IMR-90 (cell line): ENCODE measurements at regions not wholly inside any gene's neighbourhood (a gene's known extent, or its start where the extent isn't known, plus 50 kb on each side); places are given as distances from the start of the nearest gene placed in this dataset.
"Not testable (repeated sequence)": the region's sequence is repeated elsewhere in the genome, so short reads cannot be mapped to it uniquely, and the experiment has no call there.

Source experiments
- ATAC-seq: fragments of 200-7000 bp; cut with Tn5 transposase; 2 replicates; pipeline ENCODE4 v1.9.1; 2020; ENCODE audit warnings: low read depth, mild to moderate bottlenecking, moderate library complexity
- BruUV-seq: library from RNA; stranded (reverse); fragments of 400-500 nt; replicated peaks from 2 replicates; lab custom pipeline; 2021; lab: Mats Ljungman, UMichigan
- CTCF ChIA-PET: fragments of 300-600 bp; formaldehyde crosslinking; extraction: SDS; loops from one replicate; lab custom pipeline; 2021; ENCODE audit warnings: antibody characterized with exemption; lab: Yijun Ruan, JAX
- POLR2A ChIA-PET: fragments of 300-600 bp; sonication (Branson Sonifier 250); formaldehyde crosslinking; loops from one replicate; lab custom pipeline; 2022; ENCODE audit warnings: antibody characterized with exemption; ENCODE audit not compliant: unreplicated experiment; lab: Charles Lee
- DNase-seq: peaks from one replicate; pipeline ENCODE4 v3.0.0; 2013
- H2AFZ ChIP-seq: replicated peaks from 2 replicates; pipeline ENCODE3; 2013; ENCODE audit warnings: low read length, mild to moderate bottlenecking; ENCODE audit not compliant: poor library complexity
- H2AK5ac ChIP-seq: 2 replicates; pipeline ENCODE4 v1.6.1; 2013; ENCODE audit warnings: low read depth, low read length, inconsistent platforms
- H2AK9ac ChIP-seq: replicated peaks from 2 replicates; pipeline ENCODE3; 2013; ENCODE audit warnings: mild to moderate bottlenecking, low read depth, low read length, moderate library complexity; ENCODE audit not compliant: poor library complexity
- H2BK120ac ChIP-seq: 2 replicates; pipeline ENCODE4 v1.6.1; 2013; ENCODE audit warnings: low read depth, low read length, inconsistent platforms
- H2BK15ac ChIP-seq: 3 replicates; pipeline ENCODE4 v1.6.1; 2013; ENCODE audit warnings: low read depth, low read length, inconsistent platforms
- H2BK20ac ChIP-seq: 2 replicates; pipeline ENCODE4 v1.6.1; 2013; ENCODE audit warnings: low read depth, mild to moderate bottlenecking, inconsistent platforms, low read length, moderate library complexity
- H2BK5ac ChIP-seq: 2 replicates; pipeline ENCODE4 v1.6.1; 2013; ENCODE audit warnings: mild to moderate bottlenecking, low read depth, low read length, inconsistent platforms; ENCODE audit not compliant: poor library complexity, severe bottlenecking
- H3K14ac ChIP-seq: replicated peaks from 2 replicates; pipeline ENCODE4 v1.6.1; 2013; ENCODE audit warnings: low read depth, low read length, inconsistent platforms
- H3K18ac ChIP-seq: 2 replicates; pipeline ENCODE4 v1.6.1; 2013; ENCODE audit warnings: low read depth, low read length, control low read depth
- H3K23ac ChIP-seq: 2 replicates; pipeline ENCODE4 v1.6.1; 2013; ENCODE audit warnings: low read depth, low read length, inconsistent platforms
- H3K27ac ChIP-seq: 2 replicates; pipeline ENCODE4 v1.5.1; 2013; ENCODE audit warnings: mild to moderate bottlenecking, control low read depth, low read length; ENCODE audit not compliant: insufficient read depth
- H3K27me3 ChIP-seq: 2 replicates; pipeline ENCODE4 v1.6.1; 2013; ENCODE audit warnings: low read length; ENCODE audit not compliant: control insufficient read depth, insufficient read depth
- H3K36me3 ChIP-seq: 2 replicates; pipeline ENCODE4 v1.6.1; 2013; ENCODE audit warnings: low read length, mixed read lengths; ENCODE audit not compliant: control insufficient read depth, insufficient read depth
- H3K4ac ChIP-seq: 2 replicates; pipeline ENCODE4 v1.6.1; 2013; ENCODE audit warnings: low read depth, low read length, inconsistent platforms
- H3K4me1 ChIP-seq: 2 replicates; pipeline ENCODE4 v1.6.1; 2013; ENCODE audit warnings: low read length, mixed read lengths; ENCODE audit not compliant: control insufficient read depth, insufficient read depth
- H3K4me2 ChIP-seq: 2 replicates; pipeline ENCODE4 v1.6.1; 2013; ENCODE audit warnings: low read depth, mild to moderate bottlenecking, control low read depth, low read length, moderate library complexity
- H3K4me3 ChIP-seq: 2 replicates; pipeline ENCODE4 v1.5.1; 2013; ENCODE audit warnings: low read depth, mild to moderate bottlenecking, control low read depth, low read length, moderate library complexity; ENCODE audit not compliant: insufficient read depth
- H3K56ac ChIP-seq: 2 replicates; pipeline ENCODE4 v1.6.1; 2013; ENCODE audit warnings: low read length, inconsistent platforms; ENCODE audit not compliant: insufficient read depth; ENCODE audit errors: extremely low read depth
- H3K79me1 ChIP-seq, 2 experiments: 2 replicates each; pipeline ENCODE4 v1.6.1; 2013; ENCODE audit warnings: low read length in 2 of 2, inconsistent platforms in 1 of 2, low read depth in 1 of 2
- H3K9ac ChIP-seq: 2 replicates; pipeline ENCODE4 v1.6.1; 2013; ENCODE audit warnings: low read depth, low read length, control low read depth
- H3K9me1 ChIP-seq: 2 replicates; pipeline ENCODE4 v1.6.1; 2013; ENCODE audit warnings: low read length, inconsistent platforms; ENCODE audit not compliant: insufficient read depth
- H3K9me3 ChIP-seq: 2 replicates; pipeline ENCODE4 v1.6.1; 2013; ENCODE audit warnings: low read length; ENCODE audit not compliant: control insufficient read depth, insufficient read depth
- H4K20me1 ChIP-seq: 2 replicates; pipeline ENCODE4 v1.6.1; 2013; ENCODE audit warnings: low read length, inconsistent platforms; ENCODE audit not compliant: insufficient read depth
- H4K5ac ChIP-seq: 2 replicates; pipeline ENCODE4 v1.6.1; 2013; ENCODE audit warnings: mild to moderate bottlenecking, low read depth, low read length, control low read depth
- H4K8ac ChIP-seq, 2 experiments: 2 replicates each; pipeline ENCODE4 v1.6.1; 2013; ENCODE audit warnings: low read depth in 2 of 2, low read length in 2 of 2, control low read depth in 1 of 2, inconsistent platforms in 1 of 2
- H4K91ac ChIP-seq: 2 replicates; pipeline ENCODE4 v1.6.1; 2013; ENCODE audit warnings: low read depth, low read length, inconsistent platforms; ENCODE audit not compliant: insufficient read depth
- CEBPB ChIP-seq: IDR thresholded peaks from 2 replicates; pipeline ENCODE4 v1.6.1; 2012; ENCODE audit warnings: low read depth, low read length, improper control_type of control experiment
- WGBS, 2 experiments: methylation state at CpG; one replicate each; pipeline versions ENCODE4 v1.1.5 to v1.1.7; 2013; ENCODE audit warnings: missing lambda C conversion rate in 2 of 2; ENCODE audit not compliant: insufficient read length in 1 of 2; ENCODE audit errors: extremely low coverage in 2 of 2; 5-methylcytosine and 5-hydroxymethylcytosine counted together
- dilution Hi-C: fragments of 300-500 bp; cut with HindIII; formaldehyde crosslinking; loops from one replicate; pipeline ENCODE4 v1.14.3; 2018; ENCODE audit warnings: low sequenced_read_pairs; ENCODE audit not compliant: unreplicated experiment
- in situ Hi-C: fragments of 300-500 bp; cut with MboI; formaldehyde crosslinking; loops from 3 replicates; pipeline ENCODE4 v1.14.3; 2019; ENCODE audit warnings: low sequenced_read_pairs, inconsistent platforms, mixed read lengths
- intact Hi-C: fragments of 100-400 bp; cut with micrococcal nuclease; formaldehyde crosslinking; loops from 2 replicates; pipeline ENCODE4 v1.10.0; 2022

DNA sequence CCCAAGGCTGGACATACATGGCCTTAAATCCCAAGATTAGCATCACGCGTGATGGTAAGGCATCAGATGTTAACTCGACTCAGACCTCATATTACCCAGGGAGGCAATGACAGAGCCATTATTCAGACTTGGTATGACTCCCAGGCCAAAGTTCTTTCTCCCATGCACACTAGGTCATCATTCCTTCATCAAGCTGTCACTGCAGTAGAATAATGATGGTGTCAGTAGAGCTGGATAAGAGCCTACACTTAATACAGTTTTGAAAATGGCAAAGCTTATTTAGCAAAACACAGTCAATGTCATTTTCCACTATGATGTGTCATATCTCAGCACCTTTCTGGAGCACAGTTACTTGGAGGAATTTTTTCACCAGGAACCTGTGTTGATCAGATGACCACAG is 663.3 kb downstream of the SUCLG1 start:
- no peak overlapping the region for H3K14ac ChIP-seq
- ChIA-PET POLR2A (no interaction called here), CTCF (no interaction called here)
- no peaks in the 10 kb centered on the region for H4K20me1 ChIP-seq
- H2BK5ac ChIP-seq, result no peak overlapping the region
- intact Hi-C loops (no loop called here), in situ Hi-C loops (no loop called here), dilution Hi-C loops (no loop called here)
- no peak overlapping the region for H4K91ac ChIP-seq
- no peak overlapping the region for H3K23ac ChIP-seq
- H3K9me1 ChIP-seq, result no peaks in the 10 kb centered on the region
- no peak overlapping the region for H3K4ac ChIP-seq
- no peak overlapping the region for H3K9ac ChIP-seq
- H3K56ac ChIP-seq, result no peak overlapping the region
- H3K4me2 ChIP-seq, result no peak overlapping the region
- no peak overlapping the region for H3K27ac ChIP-seq
- H4K5ac ChIP-seq, result no peak overlapping the region
- TF ChIP-seq CEBPB, result no peak
- H3K18ac ChIP-seq, result no peak overlapping the region
- no peak overlapping the region for H2AFZ ChIP-seq
- no peak overlapping the region for H2BK120ac ChIP-seq
- DNase-seq, result no peak
- WGBS, 2 experiments, result 73% methylated on average over 3 of the region's 3 CpGs; no CpG with 5 or more reads in 1 of the 2 experiments
- H3K4me3 ChIP-seq, result no peak overlapping the region
- H3K36me3 ChIP-seq, result no peaks in the 10 kb centered on the region
- H3K79me1 ChIP-seq, result no peaks in the 10 kb centered on the region
- H3K27me3 ChIP-seq, result no peaks in the 10 kb centered on the region
- no peaks in the 10 kb centered on the region for H3K4me1 ChIP-seq
- BruUV-seq, result no TSS peak
- H2BK20ac ChIP-seq, result no peak overlapping the region
- ATAC-seq, result no peak
- H3K9me3 ChIP-seq, result no peaks in the 10 kb centered on the region
- no peak overlapping the region for H2AK9ac ChIP-seq
- H2AK5ac ChIP-seq, result no peak overlapping the region
- no peak overlapping the region for H4K8ac ChIP-seq
- no peak overlapping the region for H2BK15ac ChIP-seq

DNA sequence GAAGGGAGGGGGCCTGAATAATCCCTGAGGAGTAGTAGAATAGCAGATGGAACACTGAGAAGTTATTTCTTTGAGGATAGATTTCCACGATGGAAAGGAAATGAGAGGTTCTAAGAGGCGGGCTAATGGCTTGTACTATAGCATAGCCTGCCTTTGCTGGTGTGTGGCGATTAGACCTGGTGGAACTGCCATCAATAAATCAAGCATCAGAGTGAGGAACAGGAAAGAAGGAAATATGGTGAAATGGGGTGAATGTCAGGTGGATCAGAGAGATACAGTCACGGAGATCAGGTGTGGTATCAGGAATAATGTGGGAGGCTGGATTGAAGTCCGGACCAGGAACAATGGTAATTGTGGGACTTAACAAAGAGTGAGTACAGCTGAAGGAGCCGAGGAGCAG is 668.6 kb downstream of the SUCLG1 start:
- H3K18ac ChIP-seq, H3K36me3 ChIP-seq, H3K4me2 ChIP-seq, H4K8ac ChIP-seq, H3K4me1 ChIP-seq, H2BK20ac ChIP-seq, H3K9ac ChIP-seq, intact Hi-C loops, H3K9me3 ChIP-seq, H3K27ac ChIP-seq, H2BK15ac ChIP-seq, H3K56ac ChIP-seq, H2AK9ac ChIP-seq, H2BK120ac ChIP-seq, H3K9me1 ChIP-seq, H3K27me3 ChIP-seq, H2AK5ac ChIP-seq, H4K91ac ChIP-seq, in situ Hi-C loops, H2BK5ac ChIP-seq, H3K4me3 ChIP-seq, H2AFZ ChIP-seq, POLR2A ChIA-PET, DNase-seq, H3K14ac ChIP-seq, H3K4ac ChIP-seq, ATAC-seq, H4K20me1 ChIP-seq, dilution Hi-C loops, H3K79me1 ChIP-seq, H4K5ac ChIP-seq, BruUV-seq, H3K23ac ChIP-seq, CTCF ChIA-PET: not testable (repeated sequence)
- whole genome bisulfite sequencing, 2 experiments, result 52% methylated on average over 3 of the region's 6 CpGs; no CpG with 5 or more reads in 1 of the 2 experiments
